H1 (cell line): ENCODE measurements at regions not wholly inside any gene's neighbourhood (a gene's known extent, or its start where the extent isn't known, plus 50 kb on each side); places are given as distances from the start of the nearest gene placed in this dataset.

Experiments
- CTCF ChIA-PET: fragments of 300-600 bp; sonication (Branson Sonifier 250); formaldehyde crosslinking; loops from one replicate; lab custom pipeline; 2021; ENCODE audit not compliant: partially characterized antibody; lab: Charles Lee
- POLR2A ChIA-PET: fragments of 300-600 bp; sonication (Branson Sonifier 250); formaldehyde crosslinking; loops from one replicate; lab custom pipeline; 2021; ENCODE audit warnings: inconsistent platforms; ENCODE audit not compliant: partially characterized antibody; lab: Charles Lee
- DNase-seq, 2 experiments: peaks; one replicate each; pipeline versions ENCODE4 v3.0.0 to v3.0.0-alpha.2; 2010 to 2022; ENCODE audit warnings: low spot score in 2 of 2, low read depth in 1 of 2, mixed read lengths in 1 of 2
- FAIRE-seq: peaks from 2 replicates; lab custom pipeline; 2011; peaks lifted over from hg19 to GRCh38; lab: Jason Lieb, UNC
- H2AFZ ChIP-seq: 2 replicates; pipeline ENCODE4 v1.8.1; 2012; ENCODE audit warnings: low read length, inconsistent platforms
- H2AK5ac ChIP-seq: 2 replicates; pipeline ENCODE4 v1.6.1; 2013; ENCODE audit warnings: low read depth, low read length
- H2BK120ac ChIP-seq: replicated peaks from 2 replicates; pipeline ENCODE3; 2013; ENCODE audit warnings: low read depth, low read length, inconsistent platforms
- H2BK12ac ChIP-seq: 2 replicates; pipeline ENCODE4 v1.6.1; 2013; ENCODE audit warnings: low read depth, low read length
- H2BK15ac ChIP-seq: 2 replicates; pipeline ENCODE4 v1.6.1; 2013; ENCODE audit warnings: low read length
- H2BK20ac ChIP-seq: 2 replicates; pipeline ENCODE4 v1.6.1; 2013; ENCODE audit warnings: low read length
- H2BK5ac ChIP-seq: 2 replicates; pipeline ENCODE4 v1.6.1; 2013; ENCODE audit warnings: low read depth, low read length
- H3K14ac ChIP-seq: 2 replicates; pipeline ENCODE4 v1.6.1; 2013; ENCODE audit warnings: inconsistent platforms; ENCODE audit not compliant: insufficient read length
- H3K18ac ChIP-seq: 2 replicates; pipeline ENCODE4 v1.6.1; 2013; ENCODE audit warnings: low read length; ENCODE audit errors: extremely low read depth
- H3K23ac ChIP-seq: 2 replicates; pipeline ENCODE4 v1.6.1; 2013; ENCODE audit warnings: inconsistent platforms; ENCODE audit not compliant: insufficient read length
- H3K23me2 ChIP-seq: 2 replicates; pipeline ENCODE4 v1.6.1; 2013; ENCODE audit warnings: low read depth, low read length
- H3K27ac ChIP-seq: 2 replicates; pipeline ENCODE4 v1.6.1; 2011; ENCODE audit warnings: low read depth, low read length, inconsistent platforms
- H3K27me3 ChIP-seq, 4 experiments: replicated peaks in 1 of 4; 1 replicate in 1 of 4; 2 replicates in 3 of 4; pipeline versions ENCODE4 v1.6.1 to v1.8.1; 2011 to 2013; ENCODE audit warnings: low read length in 3 of 4, mild to moderate bottlenecking in 3 of 4, inconsistent platforms in 2 of 4, mixed read lengths in 2 of 4, moderate library complexity in 1 of 4; ENCODE audit not compliant: control insufficient read depth in 3 of 4, insufficient read depth in 3 of 4; ENCODE audit errors: extremely low read depth in 1 of 4
- H3K36me3 ChIP-seq, 4 experiments: 2 replicates each; pipeline versions ENCODE4 v1.6.1 to v1.8.1; 2011 to 2013; ENCODE audit warnings: mild to moderate bottlenecking in 4 of 4, low read length in 3 of 4, moderate library complexity in 2 of 4, control low read depth in 1 of 4, inconsistent platforms in 1 of 4; ENCODE audit not compliant: insufficient read depth in 4 of 4, control insufficient read depth in 2 of 4
- H3K4ac ChIP-seq: replicated peaks from 2 replicates; pipeline ENCODE3; 2013; ENCODE audit warnings: low read length, low read depth, mixed read lengths, inconsistent platforms; ENCODE audit not compliant: insufficient read length
- H3K4me1 ChIP-seq, 4 experiments: replicated peaks in 1 of 4; 1 replicate in 1 of 4; 2 replicates in 3 of 4; pipeline versions ENCODE4 v1.6.1 to v1.8.1; 2011 to 2013; ENCODE audit warnings: low read length in 3 of 4, inconsistent platforms in 2 of 4, mixed read lengths in 1 of 4; ENCODE audit not compliant: insufficient read depth in 4 of 4, control insufficient read depth in 3 of 4
- H3K4me2 ChIP-seq, 2 experiments: 2 replicates each; pipeline versions ENCODE4 v1.6.1 to v1.8.1; 2011 to 2013; ENCODE audit warnings: low read depth in 2 of 2, low read length in 2 of 2, control low read depth in 1 of 2, inconsistent platforms in 1 of 2, mild to moderate bottlenecking in 1 of 2; ENCODE audit not compliant: insufficient read depth in 1 of 2
- H3K4me3 ChIP-seq, 4 experiments: fragments of 200-600, 300-600 bp in 1 of 4; sonication (generic), shearing (Covaris generic), sonication (Bioruptor Twin) in 1 of 4; 2 replicates each; pipeline versions ENCODE4 v1.5.1 to v1.8.1; 2011 to 2016; ENCODE audit warnings: low read length in 4 of 4, low read depth in 3 of 4, control low read depth in 2 of 4, inconsistent platforms in 2 of 4, mild to moderate bottlenecking in 2 of 4, mixed read lengths in 1 of 4, moderate library complexity in 1 of 4; ENCODE audit not compliant: insufficient read depth in 2 of 4; ENCODE audit errors: extremely low read depth in 1 of 4
- H3K56ac ChIP-seq: replicated peaks from 2 replicates; pipeline ENCODE3; 2013; ENCODE audit warnings: low read depth, mild to moderate bottlenecking, mixed read lengths, low read length, inconsistent platforms; ENCODE audit not compliant: insufficient read length
- H3K79me1 ChIP-seq: 2 replicates; pipeline ENCODE4 v1.6.1; 2013; ENCODE audit warnings: low read depth, low read length, control low read depth
- H3K79me2 ChIP-seq, 2 experiments: 2 replicates each; pipeline versions ENCODE4 v1.6.1 to v1.8.1; 2012 to 2013; ENCODE audit warnings: low read length in 2 of 2, mild to moderate bottlenecking in 2 of 2, inconsistent platforms in 1 of 2; ENCODE audit not compliant: insufficient read depth in 2 of 2, control insufficient read depth in 1 of 2
- H3K9ac ChIP-seq, 4 experiments: replicated peaks in 1 of 4; 1 replicate in 1 of 4; 2 replicates in 3 of 4; pipeline versions ENCODE4 v1.6.1 to v1.8.1; 2011 to 2013; ENCODE audit warnings: low read depth in 3 of 4, low read length in 3 of 4, control low read depth in 2 of 4, mild to moderate bottlenecking in 2 of 4, moderate library complexity in 2 of 4, inconsistent platforms in 1 of 4; ENCODE audit errors: extremely low read depth in 1 of 4
- H3K9me3 ChIP-seq, 2 experiments: 2 replicates each; pipeline versions ENCODE4 v1.6.1 to v1.8.1; 2012 to 2013; ENCODE audit warnings: mild to moderate bottlenecking in 2 of 2, moderate library complexity in 2 of 2, control low read depth in 1 of 2, inconsistent platforms in 1 of 2, low read depth in 1 of 2, low read length in 1 of 2, mixed read lengths in 1 of 2; ENCODE audit not compliant: insufficient read depth in 2 of 2
- H4K20me1 ChIP-seq, 2 experiments: replicated peaks in 1 of 2; 2 replicates each; pipeline versions ENCODE3 to v1.8.1; 2011 to 2013; ENCODE audit warnings: inconsistent platforms in 2 of 2, low read length in 2 of 2, mild to moderate bottlenecking in 1 of 2; ENCODE audit not compliant: insufficient read depth in 2 of 2, control insufficient read depth in 1 of 2
- H4K5ac ChIP-seq: 2 replicates; pipeline ENCODE4 v1.6.1; 2013; ENCODE audit warnings: low read length, low read depth, mixed read lengths, inconsistent platforms; ENCODE audit not compliant: insufficient read length
- H4K8ac ChIP-seq: 2 replicates; pipeline ENCODE4 v1.8.0; 2013; ENCODE audit warnings: mild to moderate bottlenecking, moderate library complexity, low read length, inconsistent platforms; ENCODE audit not compliant: insufficient read depth; ENCODE audit errors: extremely low read depth
- H4K91ac ChIP-seq: replicated peaks from 2 replicates; pipeline ENCODE3; 2013; ENCODE audit warnings: low read length, mixed read lengths, inconsistent platforms; ENCODE audit not compliant: insufficient read length
- POLR2A ChIP-seq, 2 experiments: IDR thresholded peaks; 1 replicate in 1 of 2; 2 replicates in 1 of 2; pipeline ENCODE4 v1.6.1; 2011; ENCODE audit warnings: low read depth in 2 of 2, low read length in 2 of 2, mild to moderate bottlenecking in 2 of 2; ENCODE audit errors: control extremely low read depth in 1 of 2
- RAD21 ChIP-seq, 2 experiments: IDR thresholded peaks in 1 of 2; conservative IDR thresholded peaks in 1 of 2; 2 replicates each; pipeline ENCODE4 v1.6.1; 2011; ENCODE audit warnings: low read depth in 2 of 2, low read length in 2 of 2, improper control_type of control experiment in 1 of 2, inconsistent platforms in 1 of 2, mild to moderate bottlenecking in 1 of 2, moderate library complexity in 1 of 2
- RNF2 ChIP-seq: fragments of 200-900, 300-1000 bp; sonication (generic); IDR thresholded peaks from 2 replicates; pipeline ENCODE4 v1.7.1; 2016; ENCODE audit warnings: borderline replicate concordance, low read depth, mild to moderate bottlenecking, antibody characterized with exemption, low read length; ENCODE audit not compliant: poor library complexity, severe bottlenecking; ENCODE audit errors: missing control alignments
- WGBS, 2 experiments: shearing (Covaris generic) in 1 of 2; methylation state at CpG; one replicate each; pipeline versions ENCODE4 v1.1.6 to v1.1.7; 2013 to 2015; ENCODE audit warnings: low lambda C conversion rate in 2 of 2, mixed read lengths in 2 of 2, inconsistent platforms in 1 of 2, low coverage in 1 of 2, missing lambda C conversion rate in 1 of 2; ENCODE audit not compliant: insufficient replicate concordance in 2 of 2, insufficient coverage in 1 of 2, insufficient read length in 1 of 2; ENCODE audit errors: extremely low coverage in 1 of 2, missing lambda C conversion rate in 1 of 2; 5-methylcytosine and 5-hydroxymethylcytosine counted together

- no peak overlapping the region for H2BK12ac ChIP-seq
Measured at GRCh38 chr2:219744600-219744999, 117.2 kb downstream of the SLC4A3 start.

More at GRCh38 chr2:219744600-219744999, 117.2 kb downstream of the SLC4A3 start:
- Histone ChIP-seq H3K23me2 (no peaks in the 10 kb centered on the region), H3K9ac (no peak overlapping the region), H3K79me2 (no peaks in the 10 kb centered on the region), H2BK20ac (no peak overlapping the region), H4K5ac (no peak overlapping the region), H3K36me3 (no peaks in the 10 kb centered on the region), H3K79me1 (no peaks in the 10 kb centered on the region), H4K8ac (no peak overlapping the region), H3K4me2 (no peak overlapping the region), H3K18ac (no peak overlapping the region), H2BK15ac (no peak overlapping the region), H4K20me1 (no peaks in the 10 kb centered on the region), H3K27ac (no peak overlapping the region), H3K23ac (no peak overlapping the region), H2AK5ac (no peak overlapping the region), H3K9me3 (no peaks in the 10 kb centered on the region), H4K91ac (no peak overlapping the region), H3K4me3 (no peak overlapping the region), H3K56ac (no peak overlapping the region), H3K4me1 (no peaks in the 10 kb centered on the region), H3K27me3 (no peaks in the 10 kb centered on the region; a peak in 1 of 7 replicates), H2BK120ac (no peak overlapping the region), H2AFZ (0 out of 2 replicates have a peak overlapping the region, but pooled peaks have one; percentile 63), H3K4ac (no peak overlapping the region), H2BK5ac (no peak overlapping the region), H3K14ac (no peak overlapping the region)
- POLR2A ChIA-PET, result no interaction called here
- DNase-seq (no peak), FAIRE-seq (no peak)
- TF ChIP-seq RNF2, result no peak
- TF ChIP-seq POLR2A (IDR thresholded peaks at IDR 0.05; ENCODE audit: control extremely low read depth in 1 of 2, low read depth in 2 of 2, low read length in 2 of 2), result no peak
- TF ChIP-seq RAD21 (IDR thresholded peaks at IDR 0.05 in 1 of 2, conservative IDR thresholded peaks at IDR 0.05 in 1 of 2; ENCODE audit: low read depth in 2 of 2, low read length in 2 of 2), result peak in 1 of 2 experiments; percentile 28; a peak in 1 of 4 replicates
- CTCF ChIA-PET, result interaction anchor here (0.6 to 2.1 kb wide), 9 partner anchors 8 to 731 kb away, joined by 3 to 5 read pairs (median 3); no protein-coding TSS in a partner anchor
- 83% methylated on average over 4 of the region's 4 CpGs; no CpG with 5 or more reads in 1 of the 2 experiments for WGBS, 2 experiments
